ENCODE measurements at regions not wholly inside any gene's neighbourhood (a gene's known extent, or its start where the extent isn't known, plus 50 kb on each side); places are given as distances from the start of the nearest gene placed in this dataset.

DNA sequence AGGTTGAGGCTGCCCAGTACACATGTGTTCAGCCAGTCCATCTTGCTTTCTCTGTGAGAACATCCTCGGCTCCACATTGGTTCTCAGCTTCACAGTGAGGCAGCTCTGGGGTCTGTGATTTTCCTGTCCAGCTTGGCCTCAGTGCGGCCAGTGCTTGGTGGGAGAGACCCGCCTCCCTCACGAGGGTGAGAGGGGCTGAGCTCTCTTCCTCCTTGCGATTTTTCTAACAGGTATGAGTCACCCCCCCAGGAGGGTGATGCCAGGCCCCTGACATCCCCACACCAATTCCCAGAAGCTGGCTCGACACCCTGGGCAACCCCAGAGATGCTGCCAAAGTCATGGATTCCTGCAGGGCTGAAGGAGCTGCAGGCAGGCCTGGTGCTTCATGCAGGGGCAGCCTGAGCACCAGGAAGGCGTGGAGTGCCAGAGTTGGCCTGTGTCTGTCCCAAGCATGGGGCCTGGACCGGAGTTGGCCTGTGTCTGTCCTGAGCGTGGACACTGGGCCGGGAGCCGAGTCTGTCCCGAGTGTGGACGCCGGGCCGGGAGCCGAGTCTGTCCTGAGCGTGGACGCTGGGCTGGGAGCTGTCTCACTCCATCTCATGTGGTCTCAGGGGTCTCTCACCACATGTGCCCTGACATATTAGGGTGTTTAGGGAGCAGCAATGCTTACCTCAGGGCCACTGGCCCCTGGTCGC lies 408.6 kb upstream of the IRX4 start:
- Histone ChIP-seq H3K9ac (ENCODE audit: low read length) (no peak overlapping the region), H3K4me3 (ENCODE audit: low read length) (no peak overlapping the region), H3K36me3 (ENCODE audit: low read depth, low read length) (no peaks in the 10 kb centered on the region), H3K27me3 (ENCODE audit: low read length) (0 out of 2 replicates have a peak, but pooled peaks cover 3% of the 10 kb centered on the region), H4K20me1 (ENCODE audit: low read length) (no peaks in the 10 kb centered on the region), H3K9me2 (replicated peaks; ENCODE audit: low read length) (no peaks in the 10 kb centered on the region), H3K4me1 (ENCODE audit: insufficient read depth, low read length) (no peaks in the 10 kb centered on the region), H3K9me3 (ENCODE audit: low read length) (no peaks in the 10 kb centered on the region), H3K79me2 (ENCODE audit: low read length) (no peaks in the 10 kb centered on the region), H2AFZ (ENCODE audit: low read length) (no peak overlapping the region), H3K4me2 (ENCODE audit: low read length) (no peak overlapping the region), H3K27ac (ENCODE audit: low read length) (no peak overlapping the region), H3F3A (ENCODE audit: low read length, unreplicated experiment) (no peaks in the 10 kb centered on the region)
- ChIA-PET CTCF (no interaction called here), POLR2A (ENCODE audit: unreplicated experiment) (no interaction called here)
- no TSS peak for BruUV-seq (replicated peaks)
- intact Hi-C loops (cut with micrococcal nuclease) = no loop called here
- ATAC-seq (no peak), DNase-seq (no peak)
- no peak for TF ChIP-seq EZH2 (IDR thresholded peaks at IDR 0.05; ENCODE audit: low read length, unreplicated experiment)
- TF ChIP-seq, protein P1, sequence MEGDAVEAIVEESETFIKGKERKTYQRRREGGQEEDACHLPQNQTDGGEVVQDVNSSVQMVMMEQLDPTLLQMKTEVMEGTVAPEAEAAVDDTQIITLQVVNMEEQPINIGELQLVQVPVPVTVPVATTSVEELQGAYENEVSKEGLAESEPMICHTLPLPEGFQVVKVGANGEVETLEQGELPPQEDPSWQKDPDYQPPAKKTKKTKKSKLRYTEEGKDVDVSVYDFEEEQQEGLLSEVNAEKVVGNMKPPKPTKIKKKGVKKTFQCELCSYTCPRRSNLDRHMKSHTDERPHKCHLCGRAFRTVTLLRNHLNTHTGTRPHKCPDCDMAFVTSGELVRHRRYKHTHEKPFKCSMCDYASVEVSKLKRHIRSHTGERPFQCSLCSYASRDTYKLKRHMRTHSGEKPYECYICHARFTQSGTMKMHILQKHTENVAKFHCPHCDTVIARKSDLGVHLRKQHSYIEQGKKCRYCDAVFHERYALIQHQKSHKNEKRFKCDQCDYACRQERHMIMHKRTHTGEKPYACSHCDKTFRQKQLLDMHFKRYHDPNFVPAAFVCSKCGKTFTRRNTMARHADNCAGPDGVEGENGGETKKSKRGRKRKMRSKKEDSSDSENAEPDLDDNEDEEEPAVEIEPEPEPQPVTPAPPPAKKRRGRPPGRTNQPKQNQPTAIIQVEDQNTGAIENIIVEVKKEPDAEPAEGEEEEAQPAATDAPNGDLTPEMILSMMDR (conservative IDR thresholded peaks at IDR 0.05; ENCODE audit: low read depth, low read length) = no peak
- no peak for TF ChIP-seq EZH2phosphoT487 (IDR thresholded peaks at IDR 0.05; ENCODE audit: borderline replicate concordance, low read length)

DNA sequence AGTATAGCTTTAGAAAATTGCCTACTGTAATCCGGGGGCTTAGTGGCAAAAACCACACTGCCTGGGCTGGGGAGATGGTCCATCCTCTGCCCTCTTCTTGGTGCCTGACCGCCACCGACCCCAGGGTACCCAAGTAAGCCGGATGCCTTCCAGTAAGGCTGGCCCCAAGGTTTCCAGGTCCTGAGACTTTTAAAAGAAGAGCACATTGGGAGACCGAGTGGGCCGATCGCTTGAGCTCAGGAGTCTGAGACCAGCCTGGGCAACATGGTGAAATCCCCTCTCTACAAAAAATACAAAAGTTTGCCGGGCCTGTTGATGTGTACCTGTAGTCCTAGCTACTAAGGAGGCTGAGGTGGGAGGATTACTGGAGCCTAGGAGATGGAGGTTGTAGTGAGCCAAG lies 406.7 kb upstream of the IRX4 start:
- BruUV-seq (replicated peaks) = no TSS peak
- DNase-seq (no peak), ATAC-seq (no peak)
- H3K27me3 ChIP-seq (ENCODE audit: low read length) = 0 out of 2 replicates have a peak, but pooled peaks cover 3% of the 10 kb centered on the region
- intact Hi-C loops (cut with micrococcal nuclease) = no loop called here
- H2AFZ ChIP-seq (ENCODE audit: low read length) = no peak overlapping the region
- no peaks in the 10 kb centered on the region for H4K20me1 ChIP-seq (ENCODE audit: low read length)
- H3K79me2 ChIP-seq (ENCODE audit: low read length) = no peaks in the 10 kb centered on the region
- no peaks in the 10 kb centered on the region for H3F3A ChIP-seq (ENCODE audit: low read length, unreplicated experiment)
- TF ChIP-seq, protein P1 (conservative IDR thresholded peaks at IDR 0.05; ENCODE audit: low read depth, low read length) = no peak
- TF ChIP-seq EZH2 (IDR thresholded peaks at IDR 0.05; ENCODE audit: low read length, unreplicated experiment) (no peak), EZH2phosphoT487 (IDR thresholded peaks at IDR 0.05; ENCODE audit: borderline replicate concordance, low read length) (no peak)
- H3K4me1 ChIP-seq (ENCODE audit: insufficient read depth, low read length) = no peaks in the 10 kb centered on the region
- H3K36me3 ChIP-seq (ENCODE audit: low read depth, low read length) = no peaks in the 10 kb centered on the region
- no peaks in the 10 kb centered on the region for H3K9me3 ChIP-seq (ENCODE audit: low read length)
- no peak overlapping the region for H3K27ac ChIP-seq (ENCODE audit: low read length)
- CTCF ChIA-PET = no interaction called here
- H3K9ac ChIP-seq (ENCODE audit: low read length) = no peak overlapping the region
- POLR2A ChIA-PET (ENCODE audit: unreplicated experiment) = no interaction called here
- no peaks in the 10 kb centered on the region for H3K9me2 ChIP-seq (replicated peaks; ENCODE audit: low read length)
- no peak overlapping the region for H3K4me3 ChIP-seq (ENCODE audit: low read length)
- no peak overlapping the region for H3K4me2 ChIP-seq (ENCODE audit: low read length)

DNA sequence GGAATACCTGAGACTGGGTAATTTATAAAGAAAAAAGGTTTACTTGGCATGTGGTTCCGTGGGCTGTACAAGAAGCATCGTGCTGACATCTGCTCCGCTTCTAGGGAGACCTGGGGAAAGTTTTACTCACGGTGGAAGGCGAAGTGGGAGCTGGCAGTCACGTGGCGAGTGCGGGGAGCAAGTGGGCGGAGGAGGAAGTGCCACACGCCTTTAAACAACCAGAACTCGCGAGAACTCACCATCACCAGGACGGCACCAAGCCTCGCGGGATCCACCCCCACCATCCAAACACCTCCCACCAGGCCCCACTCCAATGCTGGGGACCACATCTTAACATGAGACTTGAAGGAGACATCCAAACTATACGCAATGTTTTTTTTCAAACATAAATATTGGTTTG lies 406.2 kb upstream of the IRX4 start:
- ATAC-seq (no peak), DNase-seq (no peak)
- Histone ChIP-seq H3K9ac (ENCODE audit: low read length) (no peak overlapping the region), H3K9me3 (ENCODE audit: low read length) (no peaks in the 10 kb centered on the region), H2AFZ (ENCODE audit: low read length) (no peak overlapping the region), H3F3A (ENCODE audit: low read length, unreplicated experiment) (no peaks in the 10 kb centered on the region), H3K4me2 (ENCODE audit: low read length) (no peak overlapping the region), H3K27me3 (ENCODE audit: low read length) (no peaks in the 10 kb centered on the region), H3K79me2 (ENCODE audit: low read length) (no peaks in the 10 kb centered on the region), H3K4me3 (ENCODE audit: low read length) (no peak overlapping the region), H4K20me1 (ENCODE audit: low read length) (no peaks in the 10 kb centered on the region), H3K9me2 (replicated peaks; ENCODE audit: low read length) (no peaks in the 10 kb centered on the region), H3K27ac (ENCODE audit: low read length) (no peak overlapping the region), H3K4me1 (ENCODE audit: insufficient read depth, low read length) (no peaks in the 10 kb centered on the region), H3K36me3 (ENCODE audit: low read depth, low read length) (no peaks in the 10 kb centered on the region)
- ChIA-PET POLR2A (ENCODE audit: unreplicated experiment) (no interaction called here), CTCF (no interaction called here)
- no peak for TF ChIP-seq EZH2 (IDR thresholded peaks at IDR 0.05; ENCODE audit: low read length, unreplicated experiment)
- TF ChIP-seq EZH2phosphoT487 (IDR thresholded peaks at IDR 0.05; ENCODE audit: borderline replicate concordance, low read length) = no peak
- TF ChIP-seq, protein P1 (conservative IDR thresholded peaks at IDR 0.05; ENCODE audit: low read depth, low read length) = no peak
- BruUV-seq (replicated peaks) = no TSS peak
- intact Hi-C loops (cut with micrococcal nuclease) = no loop called here
